B cell (primary cell): ENCODE measurements at regions not wholly inside any gene's neighbourhood (a gene's known extent, or its start where the extent isn't known, plus 50 kb on each side); places are given as distances from the start of the nearest gene placed in this dataset.
"Not testable (repeated sequence)": the region's sequence is repeated elsewhere in the genome, so short reads cannot be mapped to it uniquely, and the experiment has no call there.

Experiments used
- ATAC-seq: fragments of 200-7000 bp; cut with Tn5 transposase; one replicate; pipeline ENCODE4 v1.10.0; 2021; ENCODE audit warnings: low read depth, mild to moderate bottlenecking, moderate number of reproducible peaks, moderate library complexity
- CTCF ChIA-PET: fragments of 350-600 bp; sonication (Branson Sonifier 250); formaldehyde crosslinking; loops from one replicate; lab custom pipeline; 2021; ENCODE audit warnings: antibody characterized with exemption, inconsistent platforms; lab: Charles Lee
- POLR2A ChIA-PET: fragments of 350-600 bp; sonication (Branson Sonifier 250); formaldehyde crosslinking; loops from one replicate; lab custom pipeline; 2021; ENCODE audit warnings: antibody characterized with exemption; lab: Charles Lee
- DNase-seq: peaks from one replicate; pipeline ENCODE4 v3.0.0; 2013
- H2AFZ ChIP-seq: 2 replicates; pipeline ENCODE4 v1.6.1; 2012; ENCODE audit warnings: mild to moderate bottlenecking, low read depth, low read length; ENCODE audit not compliant: insufficient read depth, poor library complexity, severe bottlenecking
- H3K27ac ChIP-seq, 2 donors: 1 replicate in 1 of 2; 2 replicates in 1 of 2; pipeline ENCODE4 v1.5.1; 2012 to 2013; ENCODE audit warnings: low read length in 2 of 2, mild to moderate bottlenecking in 2 of 2, moderate library complexity in 1 of 2
- H3K27me3 ChIP-seq, 4 experiments: fragments of 200-600 bp in 1 of 4; sonication (generic) in 1 of 4; replicated peaks in 1 of 4; 1 replicate in 2 of 4; 2 replicates in 2 of 4; pipeline versions ENCODE4 v1.6.1 to v1.7.0; 2013 to 2016; ENCODE audit warnings: low read length in 3 of 4, mild to moderate bottlenecking in 2 of 4, mixed read lengths in 1 of 4, moderate library complexity in 1 of 4; ENCODE audit not compliant: insufficient read depth in 4 of 4, control insufficient read depth in 3 of 4; ENCODE audit errors: control extremely low read depth in 1 of 4
- H3K36me3 ChIP-seq, 2 experiments: replicated peaks in 1 of 2; 1 replicate in 1 of 2; 2 replicates in 1 of 2; pipeline versions ENCODE4 v1.6.1 to v1.7.1; 2013; ENCODE audit warnings: low read length in 1 of 2; ENCODE audit not compliant: insufficient read depth in 2 of 2, control insufficient read depth in 1 of 2; ENCODE audit errors: control extremely low read depth in 1 of 2, extremely low read depth in 1 of 2
- H3K4me1 ChIP-seq, 2 donors: fragments of 200-600 bp in 1 of 2; sonication (generic) in 1 of 2; 1 replicate in 1 of 2; 2 replicates in 1 of 2; pipeline versions ENCODE4 v1.5.1 to v1.6.1; 2013 to 2017; ENCODE audit warnings: low read length in 2 of 2; ENCODE audit not compliant: control insufficient read depth in 2 of 2, insufficient read depth in 2 of 2
- H3K4me2 ChIP-seq: replicated peaks from 2 replicates; pipeline ENCODE3; 2012; ENCODE audit warnings: mild to moderate bottlenecking, low read depth, low read length; ENCODE audit not compliant: poor library complexity, severe bottlenecking
- H3K4me3 ChIP-seq, 5 experiments: fragments of 200-600 bp in 1 of 5; sonication (generic) in 1 of 5; 1 replicate in 3 of 5; 2 replicates in 2 of 5; pipeline versions ENCODE4 v1.5.1 to v1.7.0; 2011 to 2016; ENCODE audit warnings: low read length in 4 of 5, mild to moderate bottlenecking in 4 of 5, low read depth in 2 of 5, control low read depth in 1 of 5, moderate library complexity in 1 of 5; ENCODE audit not compliant: insufficient read depth in 1 of 5; ENCODE audit errors: control extremely low read depth in 1 of 5, extremely low read depth in 1 of 5
- H3K79me2 ChIP-seq: fragments of 200-600 bp; sonication (generic); one replicate; pipeline ENCODE4 v1.6.0; 2016; ENCODE audit warnings: low read length; ENCODE audit not compliant: control insufficient read depth, insufficient read depth
- H3K9ac ChIP-seq: fragments of 200-600 bp; sonication (generic); 2 replicates; pipeline ENCODE4 v1.6.1; 2017; ENCODE audit warnings: mild to moderate bottlenecking, low read length, moderate library complexity
- H3K9me3 ChIP-seq, 3 donors: one replicate each; pipeline versions ENCODE4 v1.6.1 to v1.7.1; 2013; ENCODE audit warnings: low read length in 2 of 3; ENCODE audit not compliant: control insufficient read depth in 2 of 3, insufficient read depth in 1 of 3; ENCODE audit errors: control extremely low read depth in 1 of 3
- H4K20me1 ChIP-seq: 2 replicates; pipeline ENCODE4 v1.6.0; 2012; ENCODE audit warnings: mild to moderate bottlenecking, low read length; ENCODE audit not compliant: insufficient read depth, control insufficient read depth, poor library complexity, severe bottlenecking
- H3K27ac Mint-ChIP-seq: one replicate; pipeline ENCODE4 v1.8.0; 2021; ENCODE audit warnings: mixed read lengths
- H3K27me3 Mint-ChIP-seq: one replicate; pipeline ENCODE4 v1.8.0; 2021; ENCODE audit warnings: mixed read lengths
- H3K4me1 Mint-ChIP-seq: one replicate; pipeline ENCODE4 v1.8.0; 2021; ENCODE audit warnings: mixed read lengths
- H3K4me3 Mint-ChIP-seq: one replicate; pipeline ENCODE4 v1.8.0; 2021; ENCODE audit warnings: mixed read lengths
- H3K9me3 Mint-ChIP-seq: one replicate; pipeline ENCODE4 v1.8.0; 2022; ENCODE audit warnings: mixed read lengths; ENCODE audit not compliant: insufficient read depth
- WGBS: methylation state at CpG from one replicate; pipeline ENCODE4 v1.1.5; 2013; ENCODE audit warnings: missing lambda C conversion rate; ENCODE audit not compliant: insufficient coverage; 5-methylcytosine and 5-hydroxymethylcytosine counted together
- intact Hi-C: fragments of 100-400 bp; cut with micrococcal nuclease; formaldehyde crosslinking; loops from one replicate; pipeline ENCODE4 v1.10.0; 2022

GRCh38 chr2:90028381-90029079, 1337.1 kb downstream of the RPIA start:
- H3K9me3 ChIP-seq, H3K27me3 Mint-ChIP-seq, CTCF ChIA-PET, H3K4me3 ChIP-seq, H4K20me1 ChIP-seq, H3K4me2 ChIP-seq, H3K27ac ChIP-seq, H3K9ac ChIP-seq, intact Hi-C loops, H2AFZ ChIP-seq, H3K79me2 ChIP-seq, POLR2A ChIA-PET, H3K9me3 Mint-ChIP-seq, ATAC-seq, H3K36me3 ChIP-seq, H3K27me3 ChIP-seq: not testable (repeated sequence)
- 7% methylated on average over 2 of the region's 8 CpGs for WGBS
- H3K4me3 Mint-ChIP-seq, result peak overlapping the region; percentile 67
- H3K27ac Mint-ChIP-seq, result peak overlapping the region; percentile 72
- peak; percentile 30 for DNase-seq
- peaks cover 5 to 17% of the 10 kb centered on the region in 2 donors for H3K4me1 ChIP-seq
- peaks cover 26% of the 10 kb centered on the region for H3K4me1 Mint-ChIP-seq

- H3K27ac ChIP-seq, H3K27me3 Mint-ChIP-seq, H3K9me3 Mint-ChIP-seq, H3K9ac ChIP-seq, H3K4me2 ChIP-seq, intact Hi-C loops, H3K36me3 ChIP-seq, H4K20me1 ChIP-seq, H2AFZ ChIP-seq, H3K9me3 ChIP-seq, CTCF ChIA-PET, POLR2A ChIA-PET, H3K79me2 ChIP-seq, H3K4me3 ChIP-seq, H3K27me3 ChIP-seq: not testable (repeated sequence)
- peaks cover 5 to 17% of the 10 kb centered on the region in 2 donors for H3K4me1 ChIP-seq
- DNase-seq (peak; percentile 51), ATAC-seq (peak; percentile 82)
- peaks cover 26% of the 10 kb centered on the region for H3K4me1 Mint-ChIP-seq
- H3K27ac Mint-ChIP-seq, result peak overlapping the region; percentile 72
- WGBS, result no CpG with 5 or more reads among the region's 1 CpG
- peak overlapping the region; percentile 67 for H3K4me3 Mint-ChIP-seq
Measured at GRCh38 chr2:90029080-90029428, 1337.6 kb downstream of the RPIA start.

GRCh38 chr2:90032269-90032668, 1340.8 kb downstream of the RPIA start:
- H3K27ac ChIP-seq, H2AFZ ChIP-seq, H3K4me3 Mint-ChIP-seq, H4K20me1 ChIP-seq, H3K27me3 Mint-ChIP-seq, H3K27me3 ChIP-seq, H3K4me3 ChIP-seq, DNase-seq, H3K36me3 ChIP-seq, ATAC-seq, H3K9me3 ChIP-seq, intact Hi-C loops, H3K27ac Mint-ChIP-seq, POLR2A ChIA-PET, H3K79me2 ChIP-seq, CTCF ChIA-PET, H3K9ac ChIP-seq, H3K9me3 Mint-ChIP-seq, H3K4me2 ChIP-seq: not testable (repeated sequence)
- 0% methylated on average over 1 of the region's 2 CpGs for whole genome bisulfite sequencing
- H3K4me1 ChIP-seq, result peaks cover 5 to 17% of the 10 kb centered on the region in 2 donors
- peaks cover 26% of the 10 kb centered on the region for H3K4me1 Mint-ChIP-seq

- H3K27ac Mint-ChIP-seq, H4K20me1 ChIP-seq, H3K36me3 ChIP-seq, H3K27ac ChIP-seq, DNase-seq, H3K4me1 Mint-ChIP-seq, H3K4me3 ChIP-seq, H3K4me1 ChIP-seq, ATAC-seq, H3K9me3 ChIP-seq, H3K9ac ChIP-seq, H3K4me3 Mint-ChIP-seq, H3K79me2 ChIP-seq, H2AFZ ChIP-seq, H3K9me3 Mint-ChIP-seq, CTCF ChIA-PET, H3K4me2 ChIP-seq, H3K27me3 ChIP-seq, POLR2A ChIA-PET, intact Hi-C loops: not testable (repeated sequence)
- no CpG with 5 or more reads among the region's 1 CpG for WGBS
- H3K27me3 Mint-ChIP-seq, result peaks cover 11% of the 10 kb centered on the region
Measured at GRCh38 chr2:90036335-90036734, 1344.9 kb downstream of the RPIA start.
